ENCODE measurements at regions not wholly inside any gene's neighbourhood (a gene's known extent, or its start where the extent isn't known, plus 50 kb on each side); places are given as distances from the start of the nearest gene placed in this dataset.
"Not testable (repeated sequence)": the region's sequence is repeated elsewhere in the genome, so short reads cannot be mapped to it uniquely, and the experiment has no call there.

DNA sequence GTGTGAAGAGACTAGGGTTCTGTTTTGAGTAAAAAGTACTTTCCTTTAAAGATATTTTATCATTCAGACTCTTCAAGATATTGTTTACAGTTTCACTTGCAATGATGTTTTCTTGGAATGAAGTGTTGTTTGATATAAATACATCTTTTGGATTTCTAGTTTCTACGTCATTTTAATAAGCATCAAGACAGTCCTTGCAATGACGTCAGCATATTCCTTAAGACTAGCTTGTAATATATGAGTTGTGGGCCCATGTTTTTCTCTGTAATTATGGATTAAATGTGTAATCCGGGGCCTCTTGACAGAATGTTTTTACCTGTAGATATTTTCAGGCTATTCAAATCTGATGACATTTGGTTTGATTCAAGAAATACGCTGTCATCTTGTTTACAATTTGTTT lies 66.1 kb downstream of the RBMX2 start:
- no peak for DNase-seq

DNA sequence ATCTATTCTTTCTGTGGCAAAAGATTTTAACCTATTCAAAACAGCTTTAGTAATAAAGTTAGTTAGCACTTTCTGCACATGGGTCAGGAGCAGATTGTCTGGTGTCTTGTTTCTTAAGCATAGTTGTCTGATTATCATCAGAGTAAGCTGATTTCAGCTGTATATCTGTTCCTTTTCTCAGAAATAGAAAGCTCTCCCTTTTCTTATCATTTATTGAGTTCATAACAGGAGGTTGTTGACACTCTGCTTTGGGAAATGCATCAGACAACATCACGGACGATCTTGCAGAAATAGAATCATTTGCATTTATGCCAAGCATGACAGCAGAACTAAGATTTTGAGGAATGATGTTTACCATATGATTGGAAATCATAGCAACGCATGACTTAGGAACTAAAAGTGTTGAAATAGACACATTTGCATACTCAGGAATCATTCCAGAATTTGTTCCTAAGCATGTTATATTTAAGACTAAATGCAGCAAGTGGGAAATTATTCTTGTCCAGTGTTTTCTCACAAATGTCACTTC lies 66.7 kb downstream of the RBMX2 start:
- DNase-seq: no peak

GRCh38 chrX:130482871-130483270 lies 81.1 kb downstream of the RBMX2 start:
- no peak for DNase-seq

- no peak for DNase-seq
These were observed 84.1 kb downstream of the RBMX2 start for GRCh38 chrX:130485870-130486269.

- DNase-seq: not testable (repeated sequence)
These were observed 93.7 kb downstream of the RBMX2 start for GRCh38 chrX:130495502-130495901.

GRCh38 chrX:130497531-130497930 lies 95.7 kb downstream of the RBMX2 start:
- no peak for DNase-seq

DNA sequence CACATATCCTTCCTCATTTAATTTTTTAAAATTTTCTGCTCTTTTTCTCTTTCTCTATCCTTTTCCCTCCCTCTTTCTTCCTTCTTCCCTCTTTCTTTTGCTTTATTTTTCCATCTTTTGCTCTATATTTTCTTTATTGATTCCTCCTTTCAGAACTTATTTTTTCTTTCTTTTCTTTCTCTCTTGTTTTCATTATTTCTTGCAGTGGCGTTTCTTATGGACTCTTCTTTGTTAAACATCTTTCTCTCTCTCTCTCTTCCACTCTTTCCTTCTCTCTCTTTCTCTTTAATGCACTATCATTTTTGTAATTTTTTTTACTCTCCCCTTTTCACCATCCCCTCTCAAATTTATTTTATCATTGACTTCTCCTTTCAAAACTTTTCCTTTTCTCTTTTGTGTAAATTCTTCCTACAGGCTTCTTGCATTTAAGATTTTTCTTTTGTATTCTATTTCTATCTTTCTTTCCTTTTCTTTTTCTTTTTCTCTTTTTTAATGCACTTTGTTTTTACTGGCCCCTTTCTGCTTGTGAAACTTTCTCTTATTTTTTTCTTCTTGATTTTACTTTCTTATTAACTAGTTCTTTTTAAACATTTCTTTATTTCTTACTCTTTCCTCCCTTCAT lies 97.0 kb downstream of the RBMX2 start:
- DNase-seq: no peak

GRCh38 chrX:130502016-130502570 lies 100.3 kb downstream of the RBMX2 start:
- DNase-seq: no peak

DNA sequence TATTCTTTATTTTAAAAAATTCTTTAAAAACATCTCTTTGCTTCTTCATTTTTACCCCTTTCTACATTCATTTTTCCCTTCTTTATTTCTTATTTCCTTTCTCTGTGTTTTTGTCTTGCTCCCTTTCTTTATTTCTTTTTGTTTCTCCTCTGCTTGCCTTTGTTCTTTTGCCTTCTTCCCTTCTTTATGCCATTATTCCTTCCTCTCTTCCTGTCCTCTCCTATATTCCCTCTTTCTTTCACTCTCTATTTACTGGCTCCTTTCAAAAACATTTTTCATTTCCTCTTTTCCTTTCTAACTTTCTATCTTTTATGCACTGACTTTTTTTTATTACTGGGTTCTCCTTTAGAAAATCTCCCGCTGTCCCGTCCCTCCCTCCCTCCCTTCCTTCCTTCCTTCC lies 102.2 kb downstream of the RBMX2 start:
- DNase-seq: no peak

DNA sequence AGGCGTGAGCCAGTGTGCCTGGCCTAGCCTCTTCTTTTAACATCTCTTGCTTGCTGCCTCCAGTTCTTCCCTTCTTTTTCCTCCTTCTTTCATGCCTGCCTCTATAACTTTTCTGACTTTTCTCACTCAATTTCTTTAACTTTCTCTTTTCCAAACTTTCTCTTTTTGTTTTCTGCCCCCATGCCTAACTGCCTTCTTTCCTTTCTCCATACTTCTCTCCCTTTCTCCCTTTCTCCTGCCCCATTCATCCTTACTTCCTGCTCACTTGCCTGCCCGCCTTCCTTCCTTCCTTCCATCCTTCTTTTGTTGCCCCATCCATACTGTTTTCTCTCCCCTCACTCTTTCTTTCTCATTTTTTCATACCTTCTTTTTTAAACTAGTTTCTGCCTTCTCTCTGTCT lies 105.2 kb downstream of the RBMX2 start:
- no peak for DNase-seq

- DNase-seq: not testable (repeated sequence)
These were observed 110.7 kb downstream of the RBMX2 start for GRCh38 chrX:130512534-130512933.

- DNase-seq: no peak
These were observed 114.3 kb downstream of the RBMX2 start for GRCh38 chrX:130516123-130516522.

GRCh38 chrX:130523460-130524394 lies 121.9 kb downstream of the RBMX2 start:
- no peak for DNase-seq

DNA sequence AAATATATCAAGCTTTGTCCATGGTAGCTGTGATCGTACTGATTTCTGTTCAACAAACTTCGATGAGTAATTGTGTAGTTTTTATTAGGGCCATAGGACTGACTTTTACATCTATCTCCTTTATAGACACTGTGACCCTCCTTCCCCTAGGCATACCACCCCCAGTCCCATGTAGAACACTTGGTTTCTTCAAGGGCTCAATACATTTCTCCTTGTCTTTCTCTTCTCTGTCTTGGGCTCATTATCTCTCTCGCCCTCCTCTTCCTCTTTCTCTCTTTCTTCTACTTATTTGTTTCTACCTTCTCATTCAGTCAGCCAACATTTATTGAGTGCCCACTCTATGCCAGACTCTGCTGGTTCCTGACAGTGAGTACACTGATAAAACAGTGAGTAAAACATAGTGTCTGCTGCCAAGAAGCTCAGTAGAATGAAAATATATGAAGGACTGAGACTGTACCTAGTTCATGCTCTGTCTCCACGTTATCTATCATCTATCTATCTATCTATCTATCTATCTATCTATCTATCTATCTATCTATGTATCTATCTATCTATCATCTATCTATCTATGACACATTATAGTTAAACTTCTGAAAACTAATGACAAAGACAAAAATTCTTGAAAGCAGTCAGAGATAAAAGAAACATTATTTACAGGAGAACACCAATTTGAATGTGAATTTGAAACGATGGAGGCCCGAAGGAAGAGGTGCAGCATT lies 122.8 kb downstream of the RBMX2 start:
- no peak for DNase-seq

DNA sequence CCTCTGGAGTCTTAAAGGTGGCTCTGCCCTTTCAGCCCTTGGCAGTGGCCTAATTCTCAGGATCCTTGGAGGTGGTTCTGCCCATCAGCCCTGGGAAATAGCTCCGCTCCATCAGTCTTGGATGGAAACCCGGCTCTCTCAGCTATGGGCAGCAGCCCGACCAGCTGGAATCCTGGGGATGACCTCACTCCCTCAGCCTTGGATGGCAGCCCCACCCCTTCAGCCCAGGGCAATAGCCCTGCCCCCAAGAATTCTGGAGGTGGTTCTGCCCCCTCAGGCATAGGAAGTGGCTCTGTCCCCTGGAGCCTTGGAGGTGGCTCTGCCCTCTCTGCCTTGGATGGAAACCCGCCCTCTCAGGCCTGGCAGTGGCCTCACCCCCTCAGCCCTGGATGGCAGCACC lies 127.7 kb downstream of the RBMX2 start:
- no peak for DNase-seq

DNA sequence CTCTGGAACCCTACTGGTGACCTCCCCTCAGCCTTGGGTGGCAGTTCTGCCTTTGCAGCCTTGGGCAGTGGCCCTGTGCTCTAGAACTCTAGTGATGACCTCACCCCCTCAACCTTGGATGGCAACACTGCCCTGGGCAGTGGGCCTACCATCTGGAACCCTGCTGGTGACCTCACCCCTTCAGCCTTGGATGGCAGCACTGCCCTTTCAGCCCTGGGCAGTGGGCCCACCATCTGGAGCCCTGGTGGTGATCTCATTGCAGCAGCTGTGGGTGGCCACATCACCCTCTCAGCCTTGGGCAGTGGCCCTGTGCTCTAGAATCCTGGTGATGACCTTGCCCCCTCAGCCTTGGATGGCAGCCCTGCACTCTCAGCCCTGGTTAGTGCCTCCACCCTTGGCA lies 129.3 kb downstream of the RBMX2 start:
- DNase-seq: no peak

DNA sequence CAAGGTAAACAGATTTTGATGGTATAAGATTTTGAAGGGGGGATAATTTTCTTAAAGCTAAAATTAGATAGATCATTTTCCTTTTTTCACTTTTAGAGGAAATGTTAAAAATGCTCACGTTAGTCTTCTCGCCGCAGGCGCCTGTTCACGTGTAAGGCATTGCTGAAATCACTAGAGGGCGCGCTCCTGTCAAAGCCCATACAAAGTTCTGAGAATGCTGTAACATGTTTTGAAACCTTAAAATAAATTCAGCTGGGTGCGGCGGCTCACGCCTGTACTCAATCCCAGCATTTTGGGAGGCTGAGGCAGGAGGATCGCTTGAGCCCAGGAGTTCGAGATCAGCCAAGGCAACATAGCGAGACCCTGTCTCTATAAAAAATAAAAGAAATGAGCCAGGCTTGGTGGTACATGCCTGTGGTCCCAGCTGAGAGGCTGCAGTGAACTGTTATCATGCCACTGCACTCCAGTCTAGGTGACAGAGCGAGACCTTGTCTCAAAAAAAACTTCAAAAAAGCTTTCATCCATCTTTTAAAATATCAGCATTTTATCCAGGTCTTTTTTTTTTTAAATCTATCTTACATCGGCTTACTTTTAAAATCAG lies 138.0 kb downstream of the RBMX2 start:
- no peak for DNase-seq

DNA sequence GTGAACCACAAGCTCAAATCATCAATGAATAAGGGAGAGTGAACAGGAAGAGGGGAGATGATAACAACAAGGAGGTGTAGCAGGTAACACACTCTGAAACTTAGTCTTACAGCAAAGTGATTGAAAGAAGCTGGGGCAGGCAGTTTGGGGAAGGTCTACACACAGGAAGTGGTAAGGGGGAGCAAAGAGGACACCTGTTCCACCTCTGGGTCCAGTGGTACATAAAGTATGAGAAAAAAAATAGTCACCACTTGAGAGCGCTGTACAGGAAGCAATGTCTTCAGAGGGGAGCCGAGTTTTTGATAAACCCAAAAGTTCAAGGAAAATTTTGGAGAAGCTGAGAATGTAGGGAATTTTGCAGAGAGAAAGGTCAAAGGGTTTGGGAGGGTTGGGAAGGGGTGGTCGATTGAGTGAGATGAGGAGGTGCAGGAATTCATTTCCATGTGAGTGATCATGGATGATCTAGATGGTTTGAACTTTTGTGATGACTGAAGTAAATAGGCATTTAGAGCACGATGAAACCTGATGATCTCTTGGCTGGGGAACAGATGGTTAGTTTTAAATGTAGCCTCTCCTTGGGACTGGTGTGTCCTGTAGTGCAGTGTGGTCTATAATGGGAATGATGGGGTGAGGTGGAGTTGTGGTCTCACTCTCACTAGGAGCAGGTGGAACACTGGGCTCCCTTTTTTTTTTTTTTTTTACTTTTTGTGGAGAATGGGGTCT lies 142.0 kb downstream of the RBMX2 start:
- no peak for DNase-seq

GRCh38 chrX:130545796-130546195 lies 144.0 kb downstream of the RBMX2 start:
- DNase-seq: no peak

GRCh38 chrX:130549382-130549781 lies 147.6 kb downstream of the RBMX2 start:
- DNase-seq: not testable (repeated sequence)

DNA sequence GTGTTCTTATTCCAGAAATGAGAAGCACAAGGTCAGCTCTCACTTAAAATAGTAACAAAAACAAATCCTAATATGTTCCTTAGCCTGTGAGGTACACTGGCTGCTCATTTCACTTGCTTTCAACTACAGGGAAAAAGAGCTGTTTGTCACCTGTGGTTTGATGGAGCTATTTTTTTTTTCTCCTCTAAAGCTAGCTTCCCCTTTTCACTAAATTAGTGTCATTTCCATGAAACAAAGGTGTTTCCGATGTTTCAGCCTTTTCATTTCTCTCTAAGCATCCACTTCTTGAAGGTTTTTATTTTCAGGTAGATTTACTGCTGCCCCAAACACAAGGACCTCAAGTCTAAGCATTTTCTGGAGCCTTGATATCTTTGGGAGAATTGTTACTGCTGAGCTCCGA lies 148.6 kb downstream of the RBMX2 start:
- no peak for DNase-seq

Data from NCI-H187 (cell line).